ENCODE measurements at regions not wholly inside any gene's neighbourhood (a gene's known extent, or its start where the extent isn't known, plus 50 kb on each side); places are given as distances from the start of the nearest gene placed in this dataset.

DNA sequence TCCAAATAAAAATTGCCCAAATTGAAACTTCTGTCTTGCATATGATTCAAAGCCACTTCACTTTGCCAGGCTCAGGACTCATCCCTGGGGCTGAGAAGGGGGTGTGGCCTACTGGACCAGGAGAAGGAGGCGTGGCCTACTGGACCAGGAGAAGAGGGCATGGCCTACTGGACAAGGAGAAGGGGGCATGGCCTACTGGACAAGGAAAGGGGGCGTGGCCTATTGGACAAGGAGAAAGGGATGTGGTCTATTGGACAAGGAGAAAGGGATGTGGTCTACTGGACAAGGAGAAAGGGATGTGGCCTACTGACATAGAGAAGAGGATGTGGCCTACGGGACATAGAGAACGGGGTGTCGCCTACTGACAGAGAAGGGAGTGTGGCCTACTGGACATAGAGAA is 405.3 kb downstream of the RRAGC start:
- Histone ChIP-seq H3K4me1 (peaks cover 8% of the 10 kb centered on the region), H3K27ac (no peak overlapping the region), H3K4me3 (no peak overlapping the region), H3K9me3 (no peaks in the 10 kb centered on the region), H3K27me3 (ENCODE audit: low read depth) (no peaks in the 10 kb centered on the region), H3K36me3 (no peaks in the 10 kb centered on the region)
- TF ChIP-seq, protein P1, sequence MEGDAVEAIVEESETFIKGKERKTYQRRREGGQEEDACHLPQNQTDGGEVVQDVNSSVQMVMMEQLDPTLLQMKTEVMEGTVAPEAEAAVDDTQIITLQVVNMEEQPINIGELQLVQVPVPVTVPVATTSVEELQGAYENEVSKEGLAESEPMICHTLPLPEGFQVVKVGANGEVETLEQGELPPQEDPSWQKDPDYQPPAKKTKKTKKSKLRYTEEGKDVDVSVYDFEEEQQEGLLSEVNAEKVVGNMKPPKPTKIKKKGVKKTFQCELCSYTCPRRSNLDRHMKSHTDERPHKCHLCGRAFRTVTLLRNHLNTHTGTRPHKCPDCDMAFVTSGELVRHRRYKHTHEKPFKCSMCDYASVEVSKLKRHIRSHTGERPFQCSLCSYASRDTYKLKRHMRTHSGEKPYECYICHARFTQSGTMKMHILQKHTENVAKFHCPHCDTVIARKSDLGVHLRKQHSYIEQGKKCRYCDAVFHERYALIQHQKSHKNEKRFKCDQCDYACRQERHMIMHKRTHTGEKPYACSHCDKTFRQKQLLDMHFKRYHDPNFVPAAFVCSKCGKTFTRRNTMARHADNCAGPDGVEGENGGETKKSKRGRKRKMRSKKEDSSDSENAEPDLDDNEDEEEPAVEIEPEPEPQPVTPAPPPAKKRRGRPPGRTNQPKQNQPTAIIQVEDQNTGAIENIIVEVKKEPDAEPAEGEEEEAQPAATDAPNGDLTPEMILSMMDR (IDR thresholded peaks at IDR 0.05), result no peak
- intact Hi-C loops (cut with DNase I), result no loop called here
- DNase-seq (no peak), ATAC-seq (no peak)

DNA sequence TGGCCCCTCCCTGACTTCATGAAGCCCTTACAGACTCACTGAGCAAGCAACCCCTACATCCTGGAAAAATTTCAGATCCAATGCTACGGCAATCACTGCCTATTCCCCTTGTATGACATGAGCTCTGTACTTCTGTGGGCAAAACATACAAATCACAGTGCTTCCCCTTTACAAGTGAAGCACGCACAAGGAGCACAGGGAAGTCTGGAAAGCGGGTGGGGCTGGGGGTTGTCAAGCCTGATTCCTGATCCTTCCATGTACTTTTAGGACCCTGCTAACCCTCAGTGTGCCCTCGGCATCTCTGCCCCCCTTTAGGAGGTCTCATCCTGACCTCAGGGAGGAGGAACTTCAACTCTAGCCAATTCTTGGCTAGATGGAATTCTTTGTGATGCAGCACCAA is 405.7 kb upstream of the POU3F1 start:
- H3K4me3 ChIP-seq, result no peak overlapping the region
- TF ChIP-seq, protein P1 (IDR thresholded peaks at IDR 0.05), result no peak
- H3K36me3 ChIP-seq, result no peaks in the 10 kb centered on the region
- no peak for ATAC-seq
- H3K9me3 ChIP-seq, result no peaks in the 10 kb centered on the region
- no peaks in the 10 kb centered on the region for H3K27me3 ChIP-seq (ENCODE audit: low read depth)
- no peak for DNase-seq
- intact Hi-C loops (cut with DNase I), result no loop called here
- peaks cover 8% of the 10 kb centered on the region for H3K4me1 ChIP-seq
- no peak overlapping the region for H3K27ac ChIP-seq

DNA sequence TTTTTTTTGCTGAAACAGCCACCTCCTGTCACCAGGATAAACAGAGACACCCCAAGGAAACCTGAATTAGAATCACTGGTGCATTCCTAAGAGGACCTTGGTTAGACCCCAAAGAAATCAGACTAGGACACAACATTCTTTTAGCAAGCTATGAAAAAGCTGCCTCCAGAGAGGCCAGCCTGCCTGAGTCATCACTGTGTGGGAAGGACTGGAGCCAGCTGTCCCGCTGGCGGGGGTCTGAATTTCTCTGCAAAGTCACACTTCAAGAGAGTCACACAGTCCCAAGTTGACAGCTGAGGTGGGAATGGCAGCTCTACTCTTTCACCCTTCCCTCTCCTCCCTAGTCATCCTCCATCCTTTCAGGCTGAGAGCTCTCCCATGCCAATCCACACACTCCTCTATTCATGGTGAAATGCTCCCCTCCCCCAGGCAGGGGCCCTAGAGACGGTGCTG is 405.0 kb upstream of the POU3F1 start:
- intact Hi-C loops (cut with DNase I), result no loop called here
- TF ChIP-seq, protein P1 (IDR thresholded peaks at IDR 0.05), result no peak
- H3K36me3 ChIP-seq, result no peaks in the 10 kb centered on the region
- ATAC-seq (peak; percentile 63 to 65), DNase-seq (no peak)
- H3K9me3 ChIP-seq, result no peaks in the 10 kb centered on the region
- no peak overlapping the region for H3K4me3 ChIP-seq
- no peak overlapping the region for H3K27ac ChIP-seq
- peaks cover 8% of the 10 kb centered on the region for H3K4me1 ChIP-seq
- H3K27me3 ChIP-seq (ENCODE audit: low read depth), result no peaks in the 10 kb centered on the region

DNA sequence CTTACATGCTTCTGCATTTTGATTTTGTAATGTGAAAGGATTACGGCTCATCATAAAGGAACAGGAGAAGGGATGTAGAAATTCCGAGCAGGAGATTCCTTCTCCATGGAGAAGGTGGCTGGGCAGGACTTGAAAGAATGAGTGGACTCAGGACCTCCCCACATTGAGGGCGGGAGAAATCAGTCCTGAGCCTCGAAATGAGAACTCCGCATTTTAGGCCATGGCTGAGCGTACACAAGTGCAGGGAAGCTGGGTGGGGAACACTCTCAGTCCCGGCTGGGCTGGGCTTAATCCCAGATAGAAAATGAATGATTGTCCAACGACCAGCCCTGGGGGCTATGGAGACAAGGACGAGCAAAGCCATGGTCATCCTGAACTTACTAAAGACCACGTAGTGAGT is 402.3 kb upstream of the POU3F1 start:
- no peak overlapping the region for H3K27ac ChIP-seq
- intact Hi-C loops (cut with DNase I), result no loop called here
- H3K9me3 ChIP-seq, result no peaks in the 10 kb centered on the region
- no peaks in the 10 kb centered on the region for H3K27me3 ChIP-seq (ENCODE audit: low read depth)
- DNase-seq, result no peak
- H3K4me3 ChIP-seq, result no peak overlapping the region
- TF ChIP-seq, protein P1 (IDR thresholded peaks at IDR 0.05), result no peak
- peaks cover 8% of the 10 kb centered on the region for H3K4me1 ChIP-seq
- no peaks in the 10 kb centered on the region for H3K36me3 ChIP-seq
- ATAC-seq, result no peak

DNA sequence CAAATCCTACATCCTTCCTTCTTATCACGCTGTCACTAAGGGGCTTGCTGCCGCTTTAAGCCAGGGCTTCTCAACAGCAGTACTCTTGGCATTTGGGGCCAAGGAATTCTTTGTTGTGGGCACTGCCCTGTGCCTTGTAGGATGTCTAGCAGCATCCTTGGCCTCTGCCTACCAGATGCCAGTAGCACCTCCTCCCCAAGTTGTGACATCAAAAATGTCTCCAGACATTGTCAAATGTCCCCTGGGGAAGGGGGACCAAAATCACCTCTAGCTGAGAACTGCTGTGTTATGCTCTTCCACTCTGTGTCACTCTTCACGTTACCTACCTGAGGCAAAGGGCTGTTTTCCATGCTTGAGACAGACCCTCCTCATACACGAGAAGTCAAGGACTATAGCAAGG is 400.3 kb upstream of the POU3F1 start:
- TF ChIP-seq, protein P1 (IDR thresholded peaks at IDR 0.05), result no peak
- H3K4me1 ChIP-seq, result peaks cover 8% of the 10 kb centered on the region
- no peaks in the 10 kb centered on the region for H3K36me3 ChIP-seq
- H3K9me3 ChIP-seq, result no peaks in the 10 kb centered on the region
- no peaks in the 10 kb centered on the region for H3K27me3 ChIP-seq (ENCODE audit: low read depth)
- H3K4me3 ChIP-seq, result no peak overlapping the region
- intact Hi-C loops (cut with DNase I), result no loop called here
- ATAC-seq (no peak), DNase-seq (no peak)
- no peak overlapping the region for H3K27ac ChIP-seq
